GM21423 (cell line): ENCODE measurements at regions not wholly inside any gene's neighbourhood (a gene's known extent, or its start where the extent isn't known, plus 50 kb on each side); places are given as distances from the start of the nearest gene placed in this dataset.

Experiments
- ATAC-seq: cut with Tn5 transposase; IDR thresholded peaks from one replicate; pipeline ENCODE4 v1.9.1; 2021; ENCODE audit warnings: mild to moderate bottlenecking, moderate library complexity; ENCODE audit not compliant: unreplicated experiment

- no peak for ATAC-seq
Observed at GRCh38 chr6:147808640-147809039, 300.1 kb downstream of the SAMD5 start.

- no peak for ATAC-seq
Observed at GRCh38 chr6:147811913-147812629, 303.6 kb downstream of the SAMD5 start.

DNA sequence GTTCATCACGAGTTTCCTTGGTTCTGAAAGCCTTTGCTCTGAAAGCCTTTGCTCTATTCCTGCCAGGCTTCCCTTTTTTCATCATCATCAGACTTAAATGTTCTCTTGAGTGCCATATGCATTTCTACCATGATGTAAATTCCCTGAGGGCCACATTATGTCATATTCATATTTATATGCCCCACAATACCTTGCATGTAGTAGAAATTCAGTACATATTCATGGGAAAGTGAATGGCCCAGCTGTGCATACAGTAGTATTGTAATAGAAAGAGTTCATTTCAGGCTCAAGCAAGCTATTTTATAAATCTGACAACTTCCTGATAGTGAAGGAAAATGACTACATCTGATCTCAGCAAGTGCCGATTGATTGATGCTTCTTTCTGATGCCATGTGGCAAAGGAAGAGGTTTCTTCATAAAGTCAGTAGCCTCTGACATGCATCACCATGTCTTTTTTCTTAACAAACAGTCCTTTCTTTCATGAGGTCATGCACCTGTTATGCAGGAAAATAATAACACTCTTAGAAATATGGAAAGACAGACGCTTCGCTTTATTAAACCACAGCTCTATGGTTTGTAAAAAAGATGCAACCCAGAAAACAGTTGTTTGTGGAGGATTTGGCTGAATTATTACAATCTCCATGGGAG lies 308.7 kb downstream of the SAMD5 start:
- no peak for ATAC-seq

DNA sequence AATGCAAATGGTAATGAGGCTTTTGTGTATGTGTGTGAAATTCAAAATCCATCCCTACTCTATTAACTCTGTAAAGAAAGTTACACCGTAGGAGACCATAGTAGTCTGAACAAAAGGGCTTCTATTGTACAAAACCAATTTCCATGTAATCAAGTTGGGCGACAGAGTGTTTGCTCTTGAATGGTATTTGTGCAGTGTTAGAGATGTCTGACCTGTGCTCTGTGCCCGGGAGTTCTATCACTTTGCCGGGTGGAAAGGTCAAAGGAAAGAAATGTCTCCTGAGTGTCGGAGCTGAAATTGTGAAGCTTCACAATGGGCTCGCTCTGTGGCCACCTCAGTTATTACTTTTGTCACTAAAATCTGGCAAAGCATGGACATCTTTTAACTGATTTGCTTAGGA lies 312.0 kb downstream of the SAMD5 start:
- ATAC-seq: no peak

- ATAC-seq: no peak
Observed at GRCh38 chr6:147821295-147821897, 312.9 kb downstream of the SAMD5 start.

DNA sequence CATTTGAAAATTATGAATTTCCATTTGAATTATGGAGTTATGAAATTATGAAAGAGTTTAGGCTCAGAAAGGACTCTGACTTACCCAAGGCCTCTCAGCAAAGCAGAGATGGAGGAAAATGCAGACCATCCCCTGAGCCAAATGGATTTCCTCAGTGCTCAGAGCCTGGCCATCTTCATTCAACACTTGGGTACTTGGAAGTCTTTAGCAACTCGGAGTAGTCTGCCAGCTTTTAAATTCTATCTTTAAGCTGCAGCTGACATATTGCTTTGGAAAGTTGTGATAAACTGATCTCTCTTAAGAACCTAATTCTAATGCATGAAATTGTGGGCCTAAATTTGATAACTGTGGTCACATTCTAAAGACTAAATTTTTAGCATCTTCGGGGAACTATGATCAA lies 315.4 kb downstream of the SAMD5 start:
- no peak for ATAC-seq

- no peak for ATAC-seq
Observed at GRCh38 chr6:147825848-147826247, 317.4 kb downstream of the SAMD5 start.

DNA sequence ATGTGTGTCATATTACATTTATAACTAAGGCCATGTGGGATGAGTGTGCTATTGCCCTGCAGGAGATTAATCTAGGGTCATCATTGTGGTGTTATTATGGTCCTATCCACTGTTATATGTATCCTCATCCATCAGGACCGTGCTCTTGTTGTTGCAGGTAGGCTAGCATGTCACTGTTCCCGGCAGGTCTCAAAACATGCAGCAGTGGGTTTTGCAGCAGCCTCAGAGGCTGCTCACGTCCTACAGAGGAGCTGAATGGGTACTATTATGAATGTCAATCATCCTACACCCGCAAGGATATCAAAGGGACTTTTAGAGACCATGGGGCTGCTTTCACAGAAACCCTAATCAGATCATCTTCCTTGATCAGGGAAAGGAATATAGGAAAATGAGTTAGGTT lies 318.2 kb downstream of the SAMD5 start:
- ATAC-seq: no peak

DNA sequence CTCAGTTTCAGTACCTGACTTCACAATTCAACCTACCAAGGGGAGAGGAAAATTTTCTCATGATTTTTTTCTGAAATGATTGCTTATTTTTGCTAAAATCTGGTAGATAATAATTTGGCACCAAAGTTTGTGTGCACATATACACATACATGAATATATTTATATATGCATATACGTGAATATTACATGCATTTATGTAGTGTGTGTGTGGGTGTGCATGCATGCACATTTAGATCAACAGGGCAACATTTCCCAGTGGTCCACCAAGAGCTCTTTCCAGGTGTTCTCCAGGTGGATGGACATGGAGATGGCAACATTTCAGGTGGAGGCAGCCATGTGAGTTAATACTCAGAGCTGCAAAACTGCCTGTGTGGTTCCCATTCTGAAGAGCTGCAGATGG lies 320.9 kb downstream of the SAMD5 start:
- ATAC-seq: no peak

GRCh38 chr6:147829835-147830234 lies 321.3 kb downstream of the SAMD5 start:
- no peak for ATAC-seq

GRCh38 chr6:147831356-147831755 lies 322.9 kb downstream of the SAMD5 start:
- ATAC-seq: no peak

DNA sequence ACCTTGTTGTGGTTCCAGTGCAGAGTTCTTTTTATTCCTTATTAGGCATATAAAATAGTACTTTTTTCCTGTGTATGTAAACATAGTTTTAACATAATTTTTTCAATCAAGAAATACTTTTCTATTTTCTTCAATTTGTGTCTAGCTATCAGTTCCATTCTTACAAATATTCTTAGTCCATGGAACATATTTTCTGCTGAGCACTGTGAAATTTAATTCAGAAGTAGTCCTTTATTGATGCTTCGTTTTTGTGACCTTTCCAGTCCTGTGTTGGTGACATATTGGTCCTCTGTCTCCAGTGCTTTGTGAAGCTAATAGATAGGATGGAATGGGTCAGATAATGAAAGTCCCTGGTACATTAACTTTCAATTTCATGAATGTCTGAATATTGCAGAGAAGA lies 325.1 kb downstream of the SAMD5 start:
- no peak for ATAC-seq

GRCh38 chr6:147834084-147834776 lies 325.7 kb downstream of the SAMD5 start:
- ATAC-seq: no peak

DNA sequence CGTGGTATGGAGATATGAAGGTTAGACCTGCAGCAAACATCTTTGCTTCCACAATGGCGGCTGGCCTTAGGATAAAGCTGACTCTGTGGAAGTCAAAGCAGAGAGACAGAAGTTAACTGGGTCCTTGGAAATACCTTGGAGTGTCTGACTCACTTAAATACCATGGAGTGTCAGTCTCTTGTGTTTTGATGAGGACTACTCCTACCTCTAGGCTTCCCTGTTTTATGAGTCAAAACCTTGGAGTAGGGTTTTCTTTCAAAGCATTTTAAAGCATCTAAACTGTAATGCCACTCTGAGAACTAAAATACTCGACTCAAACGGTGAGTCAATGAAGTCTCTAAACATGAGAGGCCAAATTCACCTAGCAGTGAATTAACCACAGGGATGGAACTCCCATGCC lies 329.1 kb downstream of the SAMD5 start:
- no peak for ATAC-seq

GRCh38 chr6:147839708-147840610 lies 331.5 kb downstream of the SAMD5 start:
- no peak for ATAC-seq

DNA sequence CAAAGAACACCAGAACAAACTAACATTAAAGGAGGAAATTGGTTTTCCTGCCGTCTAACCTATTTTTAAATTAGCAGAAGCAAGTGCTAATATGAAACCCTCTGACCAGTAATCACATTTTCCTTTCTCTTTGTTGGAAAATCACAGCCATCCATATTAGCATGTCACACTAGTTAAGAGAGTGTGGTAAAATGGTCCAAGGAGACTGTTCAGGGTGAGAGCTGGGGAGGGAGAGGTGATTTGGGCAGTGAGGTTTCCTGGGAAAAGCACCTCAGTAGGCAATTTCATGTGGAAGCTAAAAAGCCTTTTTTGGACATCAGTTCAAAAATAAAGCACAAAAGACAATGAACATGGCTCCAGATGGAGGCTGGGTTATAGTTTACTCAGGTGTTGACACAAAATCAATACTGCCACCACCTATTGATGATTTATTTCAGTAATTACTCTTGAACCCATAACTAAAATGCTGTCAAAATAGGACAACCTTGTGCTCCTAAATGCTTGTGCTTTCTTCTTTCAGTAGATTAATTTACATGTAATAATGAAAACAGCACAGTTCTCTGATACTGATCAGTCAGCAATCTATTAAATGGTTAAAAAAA lies 333.2 kb downstream of the SAMD5 start:
- no peak for ATAC-seq

GRCh38 chr6:147849401-147850330 lies 341.2 kb downstream of the SAMD5 start:
- no peak for ATAC-seq

DNA sequence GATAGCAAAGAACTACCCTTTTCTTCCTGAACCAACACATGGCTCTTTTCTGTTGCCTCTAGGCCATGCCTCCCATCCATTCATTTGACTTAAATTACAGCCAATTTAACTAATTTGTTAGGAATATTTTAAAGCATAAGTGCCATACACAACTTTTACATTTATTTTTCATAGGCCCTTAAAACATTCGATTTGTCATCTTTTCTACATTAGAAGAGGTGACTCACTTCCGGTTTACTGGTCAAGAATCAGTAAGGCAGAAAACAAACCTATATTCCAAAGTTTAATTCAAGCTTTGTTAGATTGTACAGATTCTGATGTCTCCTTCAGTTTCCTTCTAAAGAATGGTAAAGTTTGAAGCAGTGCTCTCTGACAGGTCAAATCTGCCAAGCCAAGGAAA lies 344.3 kb downstream of the SAMD5 start:
- no peak for ATAC-seq

- no peak for ATAC-seq
Observed at GRCh38 chr6:147853574-147853973, 345.1 kb downstream of the SAMD5 start.
